ENCODE measurements at regions not wholly inside any gene's neighbourhood (a gene's known extent, or its start where the extent isn't known, plus 50 kb on each side); places are given as distances from the start of the nearest gene placed in this dataset.

- TF ChIP-seq EZH2 (IDR thresholded peaks at IDR 0.05; ENCODE audit: insufficient read depth, poor library complexity, severe bottlenecking) (no peak), EZH2phosphoT487 (IDR thresholded peaks at IDR 0.05; ENCODE audit: insufficient read depth, low read depth) (no peak)
These were observed 67.4 kb downstream of the CTSL start for GRCh38 chr9:87793292-87793691.

Measured in GM23248 (cell line).